ENCODE measurements at regions not wholly inside any gene's neighbourhood (a gene's known extent, or its start where the extent isn't known, plus 50 kb on each side); places are given as distances from the start of the nearest gene placed in this dataset.

DNA sequence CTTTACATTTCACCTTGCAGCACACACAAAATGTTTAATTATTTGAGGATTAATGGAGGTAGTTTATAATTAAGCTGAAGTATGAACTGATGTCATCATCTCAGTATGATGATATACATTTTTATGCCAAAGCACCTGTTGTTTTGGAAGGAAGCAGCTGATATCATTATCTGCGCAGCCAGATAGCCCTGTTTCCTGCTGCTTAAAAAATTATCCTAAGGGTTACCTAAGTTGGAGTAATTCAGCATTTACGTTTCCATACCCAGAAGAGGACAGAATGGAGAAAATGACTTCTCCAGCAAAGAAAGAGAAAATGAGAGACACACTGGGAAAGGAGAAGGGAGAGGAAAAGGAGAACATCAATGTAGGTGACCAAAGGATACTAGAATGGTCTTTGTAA lies 370.3 kb upstream of the PLSCR5 start:
- Histone ChIP-seq H3K27ac (no peak overlapping the region), H3K27me3 (no peaks in the 10 kb centered on the region), H3K9me3 (no peaks in the 10 kb centered on the region), H3K36me3 (no peaks in the 10 kb centered on the region), H3K4me1 (no peaks in the 10 kb centered on the region), H3K4me3 (no peak overlapping the region)
- WGBS, 2 donors (ENCODE audit: low coverage in 1 of 2): 48 to 57% methylated on average over 2 of the region's 2 CpGs
- intact Hi-C loops (cut with DNase I; ENCODE audit: low total_unique reads): no loop called here
- DNase-seq: no peak
- TF ChIP-seq POLR2AphosphoS5 (IDR thresholded peaks at IDR 0.05): no peak
- no peak for TF ChIP-seq POLR2A (IDR thresholded peaks at IDR 0.05)
- TF ChIP-seq, protein P1, sequence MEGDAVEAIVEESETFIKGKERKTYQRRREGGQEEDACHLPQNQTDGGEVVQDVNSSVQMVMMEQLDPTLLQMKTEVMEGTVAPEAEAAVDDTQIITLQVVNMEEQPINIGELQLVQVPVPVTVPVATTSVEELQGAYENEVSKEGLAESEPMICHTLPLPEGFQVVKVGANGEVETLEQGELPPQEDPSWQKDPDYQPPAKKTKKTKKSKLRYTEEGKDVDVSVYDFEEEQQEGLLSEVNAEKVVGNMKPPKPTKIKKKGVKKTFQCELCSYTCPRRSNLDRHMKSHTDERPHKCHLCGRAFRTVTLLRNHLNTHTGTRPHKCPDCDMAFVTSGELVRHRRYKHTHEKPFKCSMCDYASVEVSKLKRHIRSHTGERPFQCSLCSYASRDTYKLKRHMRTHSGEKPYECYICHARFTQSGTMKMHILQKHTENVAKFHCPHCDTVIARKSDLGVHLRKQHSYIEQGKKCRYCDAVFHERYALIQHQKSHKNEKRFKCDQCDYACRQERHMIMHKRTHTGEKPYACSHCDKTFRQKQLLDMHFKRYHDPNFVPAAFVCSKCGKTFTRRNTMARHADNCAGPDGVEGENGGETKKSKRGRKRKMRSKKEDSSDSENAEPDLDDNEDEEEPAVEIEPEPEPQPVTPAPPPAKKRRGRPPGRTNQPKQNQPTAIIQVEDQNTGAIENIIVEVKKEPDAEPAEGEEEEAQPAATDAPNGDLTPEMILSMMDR (IDR thresholded peaks at IDR 0.05): no peak
- TF ChIP-seq EP300 (IDR thresholded peaks at IDR 0.05; ENCODE audit: low read depth): no peak
- in situ Hi-C loops (cut with MboI; ENCODE audit: low pct_ligation_motif_present in 1 of 4, low pct_unique_long_range_greater_than_20kb in 1 of 4, low sequenced_read_pairs in 3 of 4): no loop called here

DNA sequence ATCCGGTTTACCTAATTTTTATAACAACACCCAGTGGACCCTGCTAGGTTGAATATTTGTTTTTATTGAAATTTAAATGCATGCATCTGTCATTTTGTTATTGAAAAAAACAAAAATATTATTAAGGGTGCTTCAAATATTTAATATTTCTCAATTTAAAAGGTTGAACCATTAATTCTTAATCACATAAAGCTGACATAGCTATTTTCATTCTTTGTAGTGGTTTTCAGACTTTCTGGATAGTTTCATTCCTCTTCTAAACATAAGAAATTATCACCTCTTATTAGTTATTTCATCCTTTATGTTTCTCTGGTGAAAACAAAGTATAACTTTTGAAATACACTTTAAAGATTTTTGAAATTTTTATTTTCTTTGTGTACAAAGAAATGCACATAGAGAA lies 369.9 kb upstream of the PLSCR5 start:
- in situ Hi-C loops (cut with MboI; ENCODE audit: low pct_ligation_motif_present in 1 of 4, low pct_unique_long_range_greater_than_20kb in 1 of 4, low sequenced_read_pairs in 3 of 4): no loop called here
- no peaks in the 10 kb centered on the region for H3K27me3 ChIP-seq
- H3K36me3 ChIP-seq: no peaks in the 10 kb centered on the region
- H3K9me3 ChIP-seq: no peaks in the 10 kb centered on the region
- H3K4me1 ChIP-seq: no peaks in the 10 kb centered on the region
- no peak overlapping the region for H3K4me3 ChIP-seq
- intact Hi-C loops (cut with DNase I; ENCODE audit: low total_unique reads): no loop called here
- no peak overlapping the region for H3K27ac ChIP-seq
- no peak for TF ChIP-seq EP300 (IDR thresholded peaks at IDR 0.05; ENCODE audit: low read depth)
- TF ChIP-seq, protein P1 (IDR thresholded peaks at IDR 0.05): no peak
- no peak for TF ChIP-seq POLR2AphosphoS5 (IDR thresholded peaks at IDR 0.05)
- no peak for TF ChIP-seq POLR2A (IDR thresholded peaks at IDR 0.05)
- no peak for DNase-seq
- WGBS, 2 donors (ENCODE audit: low coverage in 1 of 2): 88% methylated on average over 1 of the region's 1 CpG

DNA sequence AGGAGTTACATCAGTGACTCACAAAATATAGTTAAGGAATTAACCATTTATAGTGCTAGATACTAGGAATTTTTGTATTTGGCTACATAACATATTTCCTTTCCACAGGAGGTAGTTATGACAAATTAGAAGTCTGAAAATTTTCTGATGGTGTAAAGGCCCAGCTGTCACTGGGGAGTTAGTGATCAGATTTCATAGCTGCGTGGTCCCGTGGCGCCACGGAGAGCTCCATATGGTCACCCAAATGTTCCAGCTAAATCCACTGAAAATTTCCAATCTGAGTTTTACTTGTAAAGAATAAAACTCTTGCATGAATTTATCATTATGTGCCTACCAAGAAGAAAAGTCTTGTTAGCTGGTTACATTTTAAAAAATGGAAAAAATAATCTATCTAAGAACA lies 368.9 kb upstream of the PLSCR5 start:
- H3K36me3 ChIP-seq: no peaks in the 10 kb centered on the region
- no peaks in the 10 kb centered on the region for H3K9me3 ChIP-seq
- in situ Hi-C loops (cut with MboI; ENCODE audit: low pct_ligation_motif_present in 1 of 4, low pct_unique_long_range_greater_than_20kb in 1 of 4, low sequenced_read_pairs in 3 of 4) (no loop called here), intact Hi-C loops (cut with DNase I; ENCODE audit: low total_unique reads) (no loop called here)
- DNase-seq: no peak
- no peak for TF ChIP-seq POLR2AphosphoS5 (IDR thresholded peaks at IDR 0.05)
- no peak for TF ChIP-seq EP300 (IDR thresholded peaks at IDR 0.05; ENCODE audit: low read depth)
- TF ChIP-seq, protein P1 (IDR thresholded peaks at IDR 0.05): no peak
- no peak for TF ChIP-seq POLR2A (IDR thresholded peaks at IDR 0.05)
- no peak overlapping the region for H3K4me3 ChIP-seq
- H3K27me3 ChIP-seq: no peaks in the 10 kb centered on the region
- no peaks in the 10 kb centered on the region for H3K4me1 ChIP-seq
- H3K27ac ChIP-seq: no peak overlapping the region
- 90 to 98% methylated on average over 4 of the region's 4 CpGs for WGBS, 2 donors (ENCODE audit: low coverage in 1 of 2)

DNA sequence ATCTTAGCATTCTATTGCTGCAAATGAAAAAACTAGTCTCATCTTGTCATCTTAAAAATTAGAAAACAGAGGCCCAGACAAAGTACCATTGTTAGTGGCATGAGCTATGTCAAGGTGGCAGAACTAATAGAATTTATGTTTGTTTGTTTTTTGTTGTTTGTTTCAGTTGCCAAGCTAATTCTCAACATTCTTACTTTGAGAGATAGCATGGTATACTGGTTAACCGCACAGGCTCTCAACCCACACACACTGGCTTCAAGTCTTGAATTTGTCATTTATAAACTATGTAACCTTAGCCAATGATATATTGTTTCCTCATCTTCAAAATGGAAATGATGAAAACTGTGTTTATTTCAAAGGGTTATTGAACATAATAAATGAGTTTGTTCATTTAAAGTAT lies 367.6 kb upstream of the PLSCR5 start:
- intact Hi-C loops (cut with DNase I; ENCODE audit: low total_unique reads) (no loop called here), in situ Hi-C loops (cut with MboI; ENCODE audit: low pct_ligation_motif_present in 1 of 4, low pct_unique_long_range_greater_than_20kb in 1 of 4, low sequenced_read_pairs in 3 of 4) (no loop called here)
- TF ChIP-seq EP300 (IDR thresholded peaks at IDR 0.05; ENCODE audit: low read depth) (no peak), POLR2AphosphoS5 (IDR thresholded peaks at IDR 0.05) (no peak), POLR2A (IDR thresholded peaks at IDR 0.05) (no peak)
- TF ChIP-seq, protein P1 (IDR thresholded peaks at IDR 0.05): no peak
- 67 to 77% methylated on average over 1 of the region's 1 CpG for WGBS, 2 donors (ENCODE audit: low coverage in 1 of 2)
- DNase-seq: no peak
- Histone ChIP-seq H3K36me3 (no peaks in the 10 kb centered on the region), H3K4me3 (no peak overlapping the region), H3K9me3 (no peaks in the 10 kb centered on the region), H3K27ac (no peak overlapping the region), H3K4me1 (no peaks in the 10 kb centered on the region), H3K27me3 (no peaks in the 10 kb centered on the region)
